Calu3 (cell line): ENCODE measurements at regions not wholly inside any gene's neighbourhood (a gene's known extent, or its start where the extent isn't known, plus 50 kb on each side); places are given as distances from the start of the nearest gene placed in this dataset.

ENCODE experiments used
- BruUV-seq: library from RNA; stranded (reverse); fragments of 400-500 nt; replicated peaks from 2 replicates; lab custom pipeline; 2021; lab: Mats Ljungman, UMichigan
- CTCF ChIA-PET: fragments of 300-600 bp; sonication (Branson Sonifier 250); formaldehyde crosslinking; loops from one replicate; lab custom pipeline; 2022; ENCODE audit warnings: antibody characterized with exemption; lab: Charles Lee
- DNase-seq: peaks from one replicate; pipeline ENCODE4 v3.0.0; 2022
- H3K27ac Mint-ChIP-seq: one replicate; pipeline ENCODE4 v1.8.0; 2022; ENCODE audit warnings: mixed read lengths; ENCODE audit not compliant: unreplicated experiment
- H3K27me3 Mint-ChIP-seq: one replicate; pipeline ENCODE4 v1.8.0; 2022; ENCODE audit warnings: mixed read lengths; ENCODE audit not compliant: unreplicated experiment
- H3K36me3 Mint-ChIP-seq: one replicate; pipeline ENCODE4 v1.8.0; 2022; ENCODE audit warnings: mild to moderate bottlenecking, moderate library complexity, mixed read lengths; ENCODE audit not compliant: insufficient read depth, unreplicated experiment
- H3K4me1 Mint-ChIP-seq: one replicate; pipeline ENCODE4 v1.8.0; 2022; ENCODE audit warnings: mild to moderate bottlenecking, low read depth, mixed read lengths; ENCODE audit not compliant: unreplicated experiment
- H3K4me3 Mint-ChIP-seq: one replicate; pipeline ENCODE4 v1.8.0; 2022; ENCODE audit warnings: mild to moderate bottlenecking, low read depth, moderate library complexity, mixed read lengths; ENCODE audit not compliant: unreplicated experiment
- H3K9me3 Mint-ChIP-seq: one replicate; pipeline ENCODE4 v1.8.0; 2022; ENCODE audit warnings: low read depth, mixed read lengths; ENCODE audit not compliant: unreplicated experiment
- intact Hi-C: fragments of 100-400 bp; cut with micrococcal nuclease; formaldehyde crosslinking; loops from one replicate; pipeline ENCODE4 v1.10.0; 2022; ENCODE audit not compliant: unreplicated experiment
- TF ChIP-seq, protein P1 (sequence below): fragments of 200-600 bp; IDR thresholded peaks from one replicate; pipeline ENCODE4 v1.8.0; 2022; ENCODE audit warnings: antibody characterized with exemption; ENCODE audit not compliant: unreplicated experiment

DNA sequence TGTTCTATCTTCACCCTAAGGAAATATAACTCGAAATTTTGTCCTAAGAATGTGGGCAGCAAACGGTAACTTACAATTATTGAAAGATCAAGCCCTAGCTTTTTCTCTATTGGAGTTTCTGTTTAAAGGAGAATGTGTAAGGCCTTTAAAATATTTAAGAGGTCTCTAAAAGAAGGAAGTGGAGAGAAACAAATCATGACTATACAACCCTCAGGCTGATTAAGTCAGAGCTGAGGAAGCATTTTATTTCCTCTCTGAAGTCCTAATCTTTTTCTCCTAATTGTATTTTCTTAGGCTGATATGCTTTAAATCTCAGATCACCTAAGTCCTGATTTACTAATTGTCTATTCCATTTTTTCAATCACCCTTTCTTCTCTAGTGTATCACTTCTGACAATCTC lies 1708.8 kb upstream of the C9orf72 start:
- TF ChIP-seq, protein P1, sequence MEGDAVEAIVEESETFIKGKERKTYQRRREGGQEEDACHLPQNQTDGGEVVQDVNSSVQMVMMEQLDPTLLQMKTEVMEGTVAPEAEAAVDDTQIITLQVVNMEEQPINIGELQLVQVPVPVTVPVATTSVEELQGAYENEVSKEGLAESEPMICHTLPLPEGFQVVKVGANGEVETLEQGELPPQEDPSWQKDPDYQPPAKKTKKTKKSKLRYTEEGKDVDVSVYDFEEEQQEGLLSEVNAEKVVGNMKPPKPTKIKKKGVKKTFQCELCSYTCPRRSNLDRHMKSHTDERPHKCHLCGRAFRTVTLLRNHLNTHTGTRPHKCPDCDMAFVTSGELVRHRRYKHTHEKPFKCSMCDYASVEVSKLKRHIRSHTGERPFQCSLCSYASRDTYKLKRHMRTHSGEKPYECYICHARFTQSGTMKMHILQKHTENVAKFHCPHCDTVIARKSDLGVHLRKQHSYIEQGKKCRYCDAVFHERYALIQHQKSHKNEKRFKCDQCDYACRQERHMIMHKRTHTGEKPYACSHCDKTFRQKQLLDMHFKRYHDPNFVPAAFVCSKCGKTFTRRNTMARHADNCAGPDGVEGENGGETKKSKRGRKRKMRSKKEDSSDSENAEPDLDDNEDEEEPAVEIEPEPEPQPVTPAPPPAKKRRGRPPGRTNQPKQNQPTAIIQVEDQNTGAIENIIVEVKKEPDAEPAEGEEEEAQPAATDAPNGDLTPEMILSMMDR: no peak
- Mint-ChIP-seq H3K27ac (no peak overlapping the region), H3K27me3 (no peaks in the 10 kb centered on the region), H3K4me1 (no peaks in the 10 kb centered on the region), H3K9me3 (no peaks in the 10 kb centered on the region), H3K4me3 (no peak overlapping the region), H3K36me3 (no peaks in the 10 kb centered on the region)
- no TSS peak for BruUV-seq
- intact Hi-C loops: no loop called here
- no peak for DNase-seq
- CTCF ChIA-PET: no interaction called here

DNA sequence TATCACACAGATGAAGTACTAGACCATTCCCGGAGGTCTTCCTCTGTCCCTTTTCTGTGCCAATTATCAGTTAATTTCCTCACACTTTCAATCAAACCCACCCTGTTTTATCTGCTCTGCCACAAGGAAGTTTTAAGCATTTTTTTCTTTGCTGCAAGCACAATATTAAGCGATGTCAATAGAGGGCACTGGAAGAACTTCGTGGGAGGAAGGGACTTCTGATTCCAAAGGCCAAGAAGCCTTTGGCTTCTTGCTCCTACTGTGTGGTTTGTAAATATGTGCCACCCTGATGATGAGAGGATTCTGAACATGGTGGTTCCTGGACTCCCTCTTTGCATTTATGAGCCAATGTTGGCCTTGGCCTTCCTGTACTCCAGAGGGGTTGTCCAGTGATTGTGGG lies 1712.5 kb upstream of the C9orf72 start:
- CTCF ChIA-PET: no interaction called here
- Mint-ChIP-seq H3K36me3 (no peaks in the 10 kb centered on the region), H3K4me1 (no peaks in the 10 kb centered on the region), H3K9me3 (no peaks in the 10 kb centered on the region), H3K27me3 (no peaks in the 10 kb centered on the region), H3K27ac (no peak overlapping the region), H3K4me3 (no peak overlapping the region)
- DNase-seq: no peak
- TF ChIP-seq, protein P1: no peak
- BruUV-seq: no TSS peak
- intact Hi-C loops: no loop called here

DNA sequence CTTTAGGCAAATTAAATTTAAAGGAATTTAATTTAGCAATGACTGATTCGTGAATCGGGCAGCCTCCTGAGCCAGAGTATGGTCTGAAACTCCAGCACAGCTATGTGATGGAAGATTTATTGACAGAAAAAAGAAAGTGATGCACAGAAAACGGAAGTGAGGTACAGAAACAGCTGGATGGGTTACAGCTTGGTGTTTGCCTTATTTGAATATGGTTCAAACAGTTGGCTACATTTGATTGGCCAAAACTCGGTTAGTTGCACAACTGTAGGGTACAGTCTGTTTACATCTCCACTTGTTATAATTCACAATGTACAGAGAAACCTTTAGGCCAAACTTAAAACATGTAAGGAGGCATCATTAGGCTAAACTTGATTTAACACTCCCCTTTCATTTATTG lies 1716.1 kb upstream of the C9orf72 start:
- H3K27ac Mint-ChIP-seq: no peak overlapping the region
- TF ChIP-seq, protein P1: no peak
- no peaks in the 10 kb centered on the region for H3K27me3 Mint-ChIP-seq
- H3K4me1 Mint-ChIP-seq: no peaks in the 10 kb centered on the region
- H3K9me3 Mint-ChIP-seq: no peaks in the 10 kb centered on the region
- intact Hi-C loops: no loop called here
- CTCF ChIA-PET: no interaction called here
- BruUV-seq: no TSS peak
- DNase-seq: no peak
- no peaks in the 10 kb centered on the region for H3K36me3 Mint-ChIP-seq
- no peak overlapping the region for H3K4me3 Mint-ChIP-seq

DNA sequence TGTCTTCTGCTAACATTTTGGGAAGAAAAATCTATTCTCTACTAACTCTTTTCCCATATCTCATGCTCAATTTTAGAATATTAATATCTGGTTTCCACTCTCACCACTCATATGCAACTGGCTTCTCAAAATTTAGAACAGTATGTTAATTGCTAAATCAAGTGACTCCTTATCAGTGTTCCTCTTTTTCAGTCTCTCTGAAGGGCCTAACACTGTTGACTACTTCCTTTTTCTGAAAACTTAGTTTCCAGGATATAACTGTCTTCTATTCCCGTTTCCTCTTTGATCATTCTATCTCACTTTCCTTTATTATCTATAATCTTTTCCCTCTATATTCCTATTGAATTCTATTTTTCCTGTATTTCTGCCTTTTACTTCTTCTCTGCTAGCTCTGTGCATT lies 1717.2 kb upstream of the C9orf72 start:
- H3K9me3 Mint-ChIP-seq: no peaks in the 10 kb centered on the region
- BruUV-seq: no TSS peak
- TF ChIP-seq, protein P1: no peak
- DNase-seq: no peak
- no peaks in the 10 kb centered on the region for H3K36me3 Mint-ChIP-seq
- H3K4me1 Mint-ChIP-seq: no peaks in the 10 kb centered on the region
- CTCF ChIA-PET: no interaction called here
- no peak overlapping the region for H3K4me3 Mint-ChIP-seq
- intact Hi-C loops: no loop called here
- H3K27ac Mint-ChIP-seq: no peak overlapping the region
- H3K27me3 Mint-ChIP-seq: no peaks in the 10 kb centered on the region

DNA sequence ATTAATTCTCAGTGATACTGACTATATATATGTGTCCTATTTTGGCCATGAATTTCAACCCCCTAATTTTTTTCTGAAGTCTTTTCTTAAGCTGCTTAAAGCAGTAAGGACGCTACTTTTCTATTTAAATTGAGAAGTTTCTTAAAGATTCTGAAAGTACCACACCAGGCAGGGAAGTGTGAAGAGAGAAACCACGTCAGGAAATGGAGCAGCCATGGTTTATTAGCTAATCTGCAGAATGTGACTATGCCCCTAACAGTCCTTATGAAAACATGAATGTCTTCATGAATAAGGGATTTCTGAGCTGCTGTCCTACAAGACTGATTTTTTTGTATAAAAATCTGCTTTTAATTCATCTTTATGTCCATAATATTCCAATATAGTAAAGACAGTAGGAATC lies 1724.3 kb upstream of the C9orf72 start:
- Mint-ChIP-seq H3K4me3 (no peak overlapping the region), H3K4me1 (no peaks in the 10 kb centered on the region), H3K27ac (no peak overlapping the region), H3K27me3 (no peaks in the 10 kb centered on the region), H3K9me3 (no peaks in the 10 kb centered on the region), H3K36me3 (no peaks in the 10 kb centered on the region)
- intact Hi-C loops: no loop called here
- CTCF ChIA-PET: no interaction called here
- no TSS peak for BruUV-seq
- no peak for DNase-seq
- TF ChIP-seq, protein P1: no peak
